ENCODE measurements at regions not wholly inside any gene's neighbourhood (a gene's known extent, or its start where the extent isn't known, plus 50 kb on each side); places are given as distances from the start of the nearest gene placed in this dataset.

GRCh38 chr22:27195494-27195893, 538.1 kb downstream of the MIAT start:
- no peaks in the 10 kb centered on the region for H3K27me3 ChIP-seq (ENCODE audit: control insufficient read depth in 3 of 3, insufficient read depth in 3 of 3, low read length in 3 of 3)
- FAIRE-seq (no peak), DNase-seq (no peak)
- H3K27ac ChIP-seq (ENCODE audit: low read depth in 1 of 3, low read length in 2 of 3), result peak overlapping the region in 1 of 3 donors; percentile 27
- H3K9me3 ChIP-seq (ENCODE audit: control insufficient read depth in 2 of 2, insufficient read depth in 1 of 2, low read depth in 1 of 2, low read length in 1 of 2), result peaks cover 0 to 7% of the 10 kb centered on the region in 2 donors
- H3K4me3 ChIP-seq (ENCODE audit: low read depth in 1 of 3, low read length in 3 of 3), result no peak overlapping the region
- H3K4me1 ChIP-seq (ENCODE audit: control insufficient read depth in 3 of 3, insufficient read depth in 2 of 3, low read depth in 1 of 3, low read length in 2 of 3), result no peaks in the 10 kb centered on the region
- WGBS, 3 donors, result 76 to 88% (median 81%) methylated on average over 5 of the region's 5 CpGs
- H3K36me3 ChIP-seq (ENCODE audit: control insufficient read depth in 3 of 3, insufficient read depth in 2 of 3, low read depth in 1 of 3, low read length in 3 of 3), result no peaks in the 10 kb centered on the region

DNA sequence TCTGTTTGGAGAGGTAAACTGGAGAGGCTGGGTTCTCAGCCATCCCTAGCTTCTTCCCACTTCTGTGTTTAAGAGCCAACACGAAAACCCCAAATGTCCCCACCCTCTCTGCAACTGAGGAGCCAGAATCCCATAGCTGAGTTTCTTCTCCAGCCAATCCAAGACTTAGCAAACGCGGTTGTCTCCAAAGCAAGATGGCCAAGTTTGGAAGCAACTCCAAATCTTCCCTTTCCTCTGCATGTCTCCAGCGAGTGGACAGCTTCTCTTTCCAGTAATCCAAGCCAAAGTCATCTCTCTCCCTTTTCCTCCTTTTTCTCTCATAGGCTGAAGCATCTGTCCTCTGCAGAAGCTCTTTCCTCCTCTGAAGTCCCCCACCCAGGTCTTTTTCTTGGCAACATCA, 539.2 kb downstream of the MIAT start:
- H3K9me3 ChIP-seq (ENCODE audit: control insufficient read depth in 2 of 2, insufficient read depth in 1 of 2, low read depth in 1 of 2, low read length in 1 of 2), result peaks cover 0 to 7% of the 10 kb centered on the region in 2 donors
- DNase-seq (no peak), FAIRE-seq (no peak)
- H3K27ac ChIP-seq (ENCODE audit: low read depth in 1 of 3, low read length in 2 of 3), result no peak overlapping the region
- H3K4me1 ChIP-seq (ENCODE audit: control insufficient read depth in 3 of 3, insufficient read depth in 2 of 3, low read depth in 1 of 3, low read length in 2 of 3), result no peaks in the 10 kb centered on the region
- H3K27me3 ChIP-seq (ENCODE audit: control insufficient read depth in 3 of 3, insufficient read depth in 3 of 3, low read length in 3 of 3), result no peaks in the 10 kb centered on the region
- H3K4me3 ChIP-seq (ENCODE audit: low read depth in 1 of 3, low read length in 3 of 3), result no peak overlapping the region
- 59 to 72% (median 68%) methylated on average over 4 of the region's 4 CpGs for whole genome bisulfite sequencing, 3 donors
- H3K36me3 ChIP-seq (ENCODE audit: control insufficient read depth in 3 of 3, insufficient read depth in 2 of 3, low read depth in 1 of 3, low read length in 3 of 3), result no peaks in the 10 kb centered on the region

GRCh38 chr22:27197052-27197451, 539.7 kb downstream of the MIAT start:
- Histone ChIP-seq H3K4me1 (ENCODE audit: control insufficient read depth in 3 of 3, insufficient read depth in 2 of 3, low read depth in 1 of 3, low read length in 2 of 3) (peaks cover 0 to 2% (median 0%) of the 10 kb centered on the region in 3 donors), H3K9me3 (ENCODE audit: control insufficient read depth in 2 of 2, insufficient read depth in 1 of 2, low read depth in 1 of 2, low read length in 1 of 2) (peaks cover 0 to 7% of the 10 kb centered on the region in 2 donors), H3K27ac (ENCODE audit: low read depth in 1 of 3, low read length in 2 of 3) (no peak overlapping the region), H3K27me3 (ENCODE audit: control insufficient read depth in 3 of 3, insufficient read depth in 3 of 3, low read length in 3 of 3) (no peaks in the 10 kb centered on the region), H3K4me3 (ENCODE audit: low read depth in 1 of 3, low read length in 3 of 3) (no peak overlapping the region), H3K36me3 (ENCODE audit: control insufficient read depth in 3 of 3, insufficient read depth in 2 of 3, low read depth in 1 of 3, low read length in 3 of 3) (no peaks in the 10 kb centered on the region)
- no peak for FAIRE-seq
- WGBS, 3 donors, result 80 to 92% (median 84%) methylated on average over 4 of the region's 4 CpGs
- DNase-seq, result no peak

DNA sequence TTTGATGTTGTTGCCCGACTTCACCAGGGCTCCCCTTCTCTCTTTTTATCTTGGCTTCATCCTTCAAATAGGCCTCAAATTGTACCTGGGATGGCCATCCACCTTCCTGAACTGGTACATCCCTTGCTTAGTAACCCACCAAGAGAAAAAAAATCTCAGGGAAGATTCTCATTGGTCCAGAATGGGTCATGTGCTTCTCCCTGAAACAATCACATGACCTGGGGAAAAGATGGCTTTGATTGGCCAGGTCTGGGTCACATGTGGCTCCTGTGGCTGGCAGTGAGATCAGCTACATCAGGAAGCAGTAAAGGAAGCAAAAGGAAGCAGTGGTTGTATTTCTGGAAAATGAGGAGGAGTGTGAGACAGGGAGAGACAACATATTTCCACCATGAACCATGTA, 540.2 kb downstream of the MIAT start:
- H3K4me3 ChIP-seq (ENCODE audit: low read depth in 1 of 3, low read length in 3 of 3), result no peak overlapping the region
- 83 to 88% (median 86%) methylated on average over 1 of the region's 1 CpG for WGBS, 3 donors
- peaks cover 0 to 7% of the 10 kb centered on the region in 2 donors for H3K9me3 ChIP-seq (ENCODE audit: control insufficient read depth in 2 of 2, insufficient read depth in 1 of 2, low read depth in 1 of 2, low read length in 1 of 2)
- DNase-seq (no peak), FAIRE-seq (no peak)
- no peak overlapping the region for H3K27ac ChIP-seq (ENCODE audit: low read depth in 1 of 3, low read length in 2 of 3)
- H3K4me1 ChIP-seq (ENCODE audit: control insufficient read depth in 3 of 3, insufficient read depth in 2 of 3, low read depth in 1 of 3, low read length in 2 of 3), result peaks cover 0 to 4% (median 0%) of the 10 kb centered on the region in 3 donors
- no peaks in the 10 kb centered on the region for H3K27me3 ChIP-seq (ENCODE audit: control insufficient read depth in 3 of 3, insufficient read depth in 3 of 3, low read length in 3 of 3)
- no peaks in the 10 kb centered on the region for H3K36me3 ChIP-seq (ENCODE audit: control insufficient read depth in 3 of 3, insufficient read depth in 2 of 3, low read depth in 1 of 3, low read length in 3 of 3)

DNA sequence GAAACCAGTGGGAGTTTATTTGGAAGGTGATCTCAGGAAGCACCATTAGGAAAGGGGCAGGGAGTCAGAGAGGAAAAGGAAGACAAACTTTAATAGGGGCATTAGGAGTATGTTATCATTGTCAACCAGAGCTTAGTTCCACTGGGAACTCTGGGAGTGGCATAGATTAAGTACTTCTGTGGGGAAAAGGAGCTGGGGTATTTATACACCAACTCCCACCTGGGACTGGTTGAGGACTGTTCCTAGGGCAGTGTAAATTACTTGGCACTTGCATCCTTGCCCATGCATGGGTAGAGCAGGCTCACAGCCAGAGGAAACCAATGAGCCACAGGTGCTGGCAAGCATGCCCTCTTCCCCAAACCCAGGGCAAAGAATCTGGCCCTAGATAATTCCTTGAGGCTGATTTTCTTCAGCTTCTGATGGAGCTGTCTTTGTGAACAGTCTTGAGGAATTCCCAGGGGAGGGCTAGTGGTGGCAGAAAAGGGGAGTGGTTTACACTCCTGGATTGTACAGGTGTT, 541.2 kb downstream of the MIAT start:
- FAIRE-seq (no peak), DNase-seq (no peak)
- Histone ChIP-seq H3K36me3 (ENCODE audit: control insufficient read depth in 3 of 3, insufficient read depth in 2 of 3, low read depth in 1 of 3, low read length in 3 of 3) (no peaks in the 10 kb centered on the region), H3K4me3 (ENCODE audit: low read depth in 1 of 3, low read length in 3 of 3) (no peak overlapping the region), H3K9me3 (ENCODE audit: control insufficient read depth in 2 of 2, insufficient read depth in 1 of 2, low read depth in 1 of 2, low read length in 1 of 2) (peaks cover 0 to 7% of the 10 kb centered on the region in 2 donors), H3K4me1 (ENCODE audit: control insufficient read depth in 3 of 3, insufficient read depth in 2 of 3, low read depth in 1 of 3, low read length in 2 of 3) (peaks cover 0 to 12% (median 0%) of the 10 kb centered on the region in 3 donors), H3K27me3 (ENCODE audit: control insufficient read depth in 3 of 3, insufficient read depth in 3 of 3, low read length in 3 of 3) (no peaks in the 10 kb centered on the region), H3K27ac (ENCODE audit: low read depth in 1 of 3, low read length in 2 of 3) (no peak overlapping the region)

GRCh38 chr22:27199354-27199753, 542.0 kb downstream of the MIAT start:
- Histone ChIP-seq H3K4me3 (ENCODE audit: low read depth in 1 of 3, low read length in 3 of 3) (no peak overlapping the region), H3K27me3 (ENCODE audit: control insufficient read depth in 3 of 3, insufficient read depth in 3 of 3, low read length in 3 of 3) (no peaks in the 10 kb centered on the region), H3K27ac (ENCODE audit: low read depth in 1 of 3, low read length in 2 of 3) (no peak overlapping the region), H3K9me3 (ENCODE audit: control insufficient read depth in 2 of 2, insufficient read depth in 1 of 2, low read depth in 1 of 2, low read length in 1 of 2) (peaks cover 0 to 7% of the 10 kb centered on the region in 2 donors), H3K36me3 (ENCODE audit: control insufficient read depth in 3 of 3, insufficient read depth in 2 of 3, low read depth in 1 of 3, low read length in 3 of 3) (no peaks in the 10 kb centered on the region), H3K4me1 (ENCODE audit: control insufficient read depth in 3 of 3, insufficient read depth in 2 of 3, low read depth in 1 of 3, low read length in 2 of 3) (peaks cover 0 to 17% (median 0%) of the 10 kb centered on the region in 3 donors)
- WGBS, 3 donors, result 50 to 56% (median 53%) methylated on average over 2 of the region's 2 CpGs
- FAIRE-seq, result no peak
- no peak for DNase-seq

GRCh38 chr22:27201276-27201675, 543.9 kb downstream of the MIAT start:
- 89 to 92% (median 91%) methylated on average over 10 of the region's 10 CpGs for WGBS, 3 donors
- no peak for FAIRE-seq
- Histone ChIP-seq H3K9me3 (ENCODE audit: control insufficient read depth in 2 of 2, insufficient read depth in 1 of 2, low read depth in 1 of 2, low read length in 1 of 2) (peaks cover 0 to 10% of the 10 kb centered on the region in 2 donors), H3K27ac (ENCODE audit: low read depth in 1 of 3, low read length in 2 of 3) (no peak overlapping the region), H3K27me3 (ENCODE audit: control insufficient read depth in 3 of 3, insufficient read depth in 3 of 3, low read length in 3 of 3) (no peaks in the 10 kb centered on the region), H3K4me3 (ENCODE audit: low read depth in 1 of 3, low read length in 3 of 3) (no peak overlapping the region), H3K4me1 (ENCODE audit: control insufficient read depth in 3 of 3, insufficient read depth in 2 of 3, low read depth in 1 of 3, low read length in 2 of 3) (peaks cover 0 to 17% (median 0%) of the 10 kb centered on the region in 3 donors), H3K36me3 (ENCODE audit: control insufficient read depth in 3 of 3, insufficient read depth in 2 of 3, low read depth in 1 of 3, low read length in 3 of 3) (no peaks in the 10 kb centered on the region)
- DNase-seq, result no peak

DNA sequence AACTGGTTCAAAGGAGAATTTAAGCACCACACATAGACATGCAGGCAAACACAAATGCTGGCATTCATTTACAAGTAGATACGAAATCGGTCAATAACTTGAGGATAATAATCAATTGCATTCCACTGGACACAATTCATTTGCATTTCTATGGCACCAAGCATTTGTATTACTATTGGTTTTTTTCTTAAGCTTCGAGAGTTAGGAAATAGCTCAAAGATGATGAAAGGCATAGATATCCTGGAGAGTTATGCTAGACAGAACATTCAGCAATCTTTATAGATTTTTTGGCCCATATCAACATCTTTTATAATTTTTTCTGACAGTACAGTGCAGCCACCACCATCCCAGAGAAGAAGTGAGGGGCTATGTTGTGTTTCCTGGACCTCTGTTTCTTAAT, 544.4 kb downstream of the MIAT start:
- Histone ChIP-seq H3K27me3 (ENCODE audit: control insufficient read depth in 3 of 3, insufficient read depth in 3 of 3, low read length in 3 of 3) (no peaks in the 10 kb centered on the region), H3K4me3 (ENCODE audit: low read depth in 1 of 3, low read length in 3 of 3) (no peak overlapping the region), H3K36me3 (ENCODE audit: control insufficient read depth in 3 of 3, insufficient read depth in 2 of 3, low read depth in 1 of 3, low read length in 3 of 3) (no peaks in the 10 kb centered on the region), H3K4me1 (ENCODE audit: control insufficient read depth in 3 of 3, insufficient read depth in 2 of 3, low read depth in 1 of 3, low read length in 2 of 3) (peaks cover 0 to 17% (median 0%) of the 10 kb centered on the region in 3 donors), H3K9me3 (ENCODE audit: control insufficient read depth in 2 of 2, insufficient read depth in 1 of 2, low read depth in 1 of 2, low read length in 1 of 2) (peaks cover 0 to 10% of the 10 kb centered on the region in 2 donors), H3K27ac (ENCODE audit: low read depth in 1 of 3, low read length in 2 of 3) (peak overlapping the region in 1 of 3 donors; percentile 57)
- 87 to 91% (median 88%) methylated on average over 3 of the region's 3 CpGs for WGBS, 3 donors
- no peak for FAIRE-seq
- no peak for DNase-seq

DNA sequence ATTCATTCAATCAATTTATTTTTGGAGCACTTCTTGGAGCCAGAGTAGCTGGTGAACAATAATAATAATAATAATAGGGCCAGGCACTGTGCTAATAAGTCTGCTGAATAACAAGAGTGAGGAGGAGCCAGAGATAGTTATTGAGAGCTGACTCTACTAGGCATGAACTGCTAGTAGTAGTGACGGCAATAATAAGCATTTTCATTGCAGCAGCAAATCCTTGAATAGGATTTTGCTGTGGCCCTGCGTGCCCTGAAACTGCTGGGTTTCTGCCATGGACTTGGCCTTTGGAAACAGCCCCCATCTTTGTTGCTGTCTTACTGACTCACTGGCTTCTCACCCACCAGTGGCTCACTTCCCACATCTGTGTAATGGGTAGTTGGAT, 545.9 kb downstream of the MIAT start:
- whole genome bisulfite sequencing, 3 donors, result 68 to 82% (median 75%) methylated on average over 2 of the region's 2 CpGs
- no peak for FAIRE-seq
- no peak for DNase-seq

More for the DNA sequence above, 545.9 kb downstream of the MIAT start:
- H3K4me1 ChIP-seq (ENCODE audit: control insufficient read depth in 3 of 3, insufficient read depth in 2 of 3, low read depth in 1 of 3, low read length in 2 of 3), result peaks cover 0 to 17% (median 0%) of the 10 kb centered on the region in 3 donors
- peak overlapping the region in 1 of 3 donors; percentile 57 for H3K27ac ChIP-seq (ENCODE audit: low read depth in 1 of 3, low read length in 2 of 3)
- peaks cover 0 to 3% of the 10 kb centered on the region in 2 donors for H3K9me3 ChIP-seq (ENCODE audit: control insufficient read depth in 2 of 2, insufficient read depth in 1 of 2, low read depth in 1 of 2, low read length in 1 of 2)
- no peak overlapping the region for H3K4me3 ChIP-seq (ENCODE audit: low read depth in 1 of 3, low read length in 3 of 3)
- no peaks in the 10 kb centered on the region for H3K36me3 ChIP-seq (ENCODE audit: control insufficient read depth in 3 of 3, insufficient read depth in 2 of 3, low read depth in 1 of 3, low read length in 3 of 3)
- peaks cover 0 to 2% (median 0%) of the 10 kb centered on the region in 3 donors for H3K27me3 ChIP-seq (ENCODE audit: control insufficient read depth in 3 of 3, insufficient read depth in 3 of 3, low read length in 3 of 3)
